Activated T-helper 17 cell treated with anti-CD3 and anti-CD28 coated beads, Interleukin-2, amount 50 U/mL, for 72 hours (primary cell): ENCODE measurements at regions not wholly inside any gene's neighbourhood (a gene's known extent, or its start where the extent isn't known, plus 50 kb on each side); places are given as distances from the start of the nearest gene placed in this dataset.
"Not testable (repeated sequence)": the region's sequence is repeated elsewhere in the genome, so short reads cannot be mapped to it uniquely, and the experiment has no call there.

ENCODE experiments used
- ATAC-seq: fragments of 150-1000 bp; cut with Tn5 transposase; replicated peaks from 2 replicates; pipeline ENCODE4 v1.10.0; 2021; ENCODE audit warnings: mild to moderate bottlenecking, moderate library complexity
- H3K27ac Mint-ChIP-seq: one replicate; pipeline ENCODE4 v1.8.0; 2022; ENCODE audit warnings: mixed read lengths
- H3K27me3 Mint-ChIP-seq: one replicate; pipeline ENCODE4 v1.8.0; 2022; ENCODE audit warnings: mixed read lengths
- H3K36me3 Mint-ChIP-seq: one replicate; pipeline ENCODE4 v1.8.0; 2022; ENCODE audit warnings: low read depth, mild to moderate bottlenecking, mixed read lengths
- H3K4me1 Mint-ChIP-seq: one replicate; pipeline ENCODE4 v1.8.0; 2022; ENCODE audit warnings: mixed read lengths
- H3K4me3 Mint-ChIP-seq: one replicate; pipeline ENCODE4 v1.8.0; 2022; ENCODE audit warnings: mild to moderate bottlenecking, mixed read lengths
- H3K9me3 Mint-ChIP-seq: one replicate; pipeline ENCODE4 v1.8.0; 2022; ENCODE audit warnings: mixed read lengths

DNA sequence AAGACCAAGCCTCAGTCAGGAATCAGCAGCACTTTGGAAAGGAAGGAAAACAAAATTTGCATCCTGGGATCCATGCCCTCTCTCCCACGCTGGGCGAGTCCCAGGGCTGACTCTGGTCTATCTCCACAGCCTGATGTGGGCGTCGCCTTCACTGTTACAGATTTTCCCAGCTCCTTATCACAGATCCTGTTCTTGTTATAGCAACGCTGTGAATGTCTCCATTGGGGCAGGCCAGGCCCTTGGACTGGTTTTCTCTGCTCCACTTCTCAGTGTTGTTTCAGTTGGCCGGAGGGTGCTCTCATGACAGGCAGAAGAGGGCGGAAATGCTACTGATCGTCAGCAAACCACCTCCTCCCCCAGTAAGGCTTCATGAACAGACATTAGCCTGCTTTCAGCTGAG lies 127.9 kb upstream of the CDH11 start:
- H3K4me1 Mint-ChIP-seq: no peaks in the 10 kb centered on the region

DNA sequence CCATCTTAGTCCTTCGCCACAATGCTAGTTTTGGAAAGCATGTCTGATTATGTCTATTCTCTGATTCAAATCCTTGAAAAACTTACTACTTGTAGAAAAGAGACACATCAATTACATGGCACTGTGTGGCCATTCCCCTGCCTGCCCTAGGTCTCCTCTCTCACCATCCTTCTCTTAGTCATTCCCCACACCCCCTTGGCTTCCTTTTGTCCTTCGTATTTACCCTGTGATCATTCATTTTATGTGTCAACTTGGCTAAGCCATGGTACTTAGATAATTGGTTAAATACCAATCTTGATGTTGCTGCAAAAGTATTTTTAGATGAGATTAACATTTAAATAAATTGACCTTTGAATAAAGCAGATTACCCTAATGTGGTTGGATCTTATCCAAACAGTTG lies 122.9 kb upstream of the CDH11 start:
- Mint-ChIP-seq H3K4me1 (no peaks in the 10 kb centered on the region), H3K27ac (no peak overlapping the region), H3K4me3 (no peak overlapping the region), H3K36me3 (no peaks in the 10 kb centered on the region), H3K27me3 (no peaks in the 10 kb centered on the region), H3K9me3 (peaks cover 11% of the 10 kb centered on the region)
- ATAC-seq: no peak

More for the DNA sequence above, 127.9 kb upstream of the CDH11 start:
- no peak for ATAC-seq
- no peaks in the 10 kb centered on the region for H3K27me3 Mint-ChIP-seq
- no peak overlapping the region for H3K4me3 Mint-ChIP-seq
- no peak overlapping the region for H3K27ac Mint-ChIP-seq
- peaks cover 8% of the 10 kb centered on the region for H3K9me3 Mint-ChIP-seq
- no peaks in the 10 kb centered on the region for H3K36me3 Mint-ChIP-seq

DNA sequence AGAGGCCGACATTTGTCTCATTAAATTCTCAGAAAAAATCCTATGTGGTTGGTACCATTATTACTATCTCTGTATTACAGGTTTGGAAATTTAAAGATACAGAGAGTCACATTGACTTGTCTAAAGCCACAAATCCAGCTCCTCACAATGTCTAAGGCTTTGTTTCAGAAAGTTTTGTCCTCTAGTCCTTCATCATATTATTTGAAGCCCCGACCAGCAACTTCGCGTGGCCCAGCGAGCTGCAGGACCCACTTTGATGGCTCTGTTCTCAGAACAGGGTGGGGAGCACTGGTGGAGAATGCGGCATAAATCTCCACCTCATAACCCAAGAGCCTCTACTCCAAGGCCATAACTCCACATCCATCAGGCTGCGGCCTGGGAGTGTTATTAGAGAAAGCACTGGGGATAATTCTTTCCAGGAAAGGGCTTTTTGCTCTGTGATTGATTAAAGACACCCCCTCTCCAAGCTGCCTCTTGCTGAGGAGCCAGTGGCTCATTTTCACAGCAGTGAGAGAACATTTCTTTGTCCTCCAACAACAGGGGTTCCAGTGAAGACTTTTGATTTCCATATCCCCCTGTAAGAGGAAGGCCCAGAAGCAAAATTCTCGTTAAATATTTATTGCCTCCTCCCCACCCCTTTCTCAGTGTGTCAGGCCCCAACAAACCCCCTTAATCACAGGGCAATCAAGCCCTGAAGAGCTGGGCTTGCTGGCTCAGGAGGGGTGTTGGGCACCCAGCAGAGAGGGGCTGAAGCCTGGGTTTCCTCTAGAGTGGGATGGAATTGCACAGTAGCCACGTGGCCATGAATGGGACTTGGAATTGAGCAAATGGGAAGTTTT lies 113.7 kb upstream of the CDH11 start:
- no peaks in the 10 kb centered on the region for H3K36me3 Mint-ChIP-seq
- no peaks in the 10 kb centered on the region for H3K27me3 Mint-ChIP-seq
- H3K9me3 Mint-ChIP-seq: peaks cover 11% of the 10 kb centered on the region
- no peaks in the 10 kb centered on the region for H3K4me1 Mint-ChIP-seq
- no peak overlapping the region for H3K27ac Mint-ChIP-seq
- ATAC-seq: no peak
- no peak overlapping the region for H3K4me3 Mint-ChIP-seq

DNA sequence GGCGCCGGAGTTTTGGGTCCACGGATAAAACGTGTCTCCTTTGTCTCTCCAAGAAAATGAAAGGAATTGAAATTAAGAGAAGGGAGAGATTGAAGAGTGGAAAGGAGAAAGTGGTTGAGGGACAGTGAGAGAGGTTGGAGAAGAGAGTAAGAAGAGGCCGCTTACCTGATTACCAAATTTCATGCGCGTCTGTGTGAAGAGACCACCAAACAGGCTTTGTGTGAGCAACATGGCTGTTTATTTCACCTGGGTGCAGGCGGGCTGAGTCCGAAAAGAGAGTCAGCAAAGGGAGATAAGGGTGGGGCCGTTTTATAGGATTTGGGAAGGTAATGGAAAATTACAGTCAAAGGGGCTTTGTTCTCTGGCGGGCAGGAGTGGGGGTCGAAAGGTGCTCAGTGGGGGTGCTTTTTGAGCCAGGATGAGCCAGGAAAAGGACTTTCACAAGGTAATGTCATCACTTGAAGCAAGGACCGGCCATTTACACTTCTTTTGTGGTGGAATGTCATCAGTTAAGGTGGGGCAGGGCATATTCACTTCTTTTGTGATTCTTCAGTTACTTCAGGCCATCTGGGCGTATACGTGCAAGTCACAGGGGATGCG lies 113.0 kb upstream of the CDH11 start:
- not testable (repeated sequence) for H3K4me1 Mint-ChIP-seq, ATAC-seq, H3K27me3 Mint-ChIP-seq, H3K36me3 Mint-ChIP-seq, H3K27ac Mint-ChIP-seq, H3K4me3 Mint-ChIP-seq, H3K9me3 Mint-ChIP-seq

DNA sequence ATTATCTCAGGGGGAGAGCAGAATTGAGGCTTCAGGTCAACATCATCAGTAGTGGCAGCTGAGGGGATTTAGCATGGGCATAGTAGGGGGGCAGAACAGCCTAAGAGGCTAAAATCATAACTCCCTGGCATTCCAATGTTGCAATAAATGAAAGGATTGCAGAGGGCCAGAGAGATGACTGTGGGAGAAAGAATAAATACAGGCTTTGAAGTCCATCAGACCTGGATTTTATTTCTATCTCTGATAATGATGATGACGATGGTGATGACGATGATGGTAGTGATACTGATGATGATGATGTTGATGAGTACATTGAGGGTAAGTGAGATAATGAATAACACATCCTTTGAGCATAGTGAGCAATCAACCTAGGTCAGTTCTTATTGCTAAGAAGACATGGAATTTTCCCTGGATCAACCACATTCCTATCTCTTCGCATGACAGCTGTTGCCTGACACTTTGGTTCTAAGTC lies 107.4 kb upstream of the CDH11 start:
- no peak overlapping the region for H3K4me3 Mint-ChIP-seq
- ATAC-seq: no peak

DNA sequence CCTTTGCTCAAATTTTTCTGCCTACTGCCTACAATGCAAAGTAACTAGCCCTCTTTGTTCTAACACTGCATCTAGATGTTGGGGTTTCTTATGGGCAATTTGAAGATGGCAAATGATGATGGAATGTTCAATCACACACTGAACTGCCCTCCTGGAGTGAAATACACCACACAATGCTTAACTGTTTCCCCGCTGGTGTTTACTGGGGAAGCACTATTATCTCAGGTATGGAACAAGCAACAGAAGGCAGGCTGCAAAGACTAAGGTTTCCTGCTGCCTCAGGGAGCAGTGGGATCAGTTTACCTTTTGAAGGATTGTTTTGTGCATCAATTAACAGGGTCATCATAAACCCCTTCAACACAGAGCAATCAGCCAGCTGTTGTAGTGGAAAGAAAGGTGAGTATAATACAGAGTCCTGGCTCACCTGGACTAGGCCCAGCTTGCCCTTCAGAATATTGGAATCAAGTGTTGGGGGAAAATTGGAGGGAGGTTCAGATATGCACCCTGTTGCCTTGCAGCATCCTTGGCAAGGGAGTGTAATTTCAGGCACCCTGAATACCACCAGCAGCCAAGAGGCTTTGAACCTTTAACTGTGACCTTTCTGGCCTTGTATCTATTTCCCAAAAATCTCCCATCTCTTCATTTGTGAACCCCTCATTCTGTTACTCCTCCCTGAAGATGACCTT lies 105.4 kb upstream of the CDH11 start:
- ATAC-seq: no peak
- no peaks in the 10 kb centered on the region for H3K4me1 Mint-ChIP-seq
- no peak overlapping the region for H3K4me3 Mint-ChIP-seq
- H3K27ac Mint-ChIP-seq: no peak overlapping the region
- no peaks in the 10 kb centered on the region for H3K36me3 Mint-ChIP-seq
- no peaks in the 10 kb centered on the region for H3K27me3 Mint-ChIP-seq
- peaks cover 34% of the 10 kb centered on the region for H3K9me3 Mint-ChIP-seq

More for the DNA sequence above, 107.4 kb upstream of the CDH11 start:
- Mint-ChIP-seq H3K4me1 (no peaks in the 10 kb centered on the region), H3K36me3 (no peaks in the 10 kb centered on the region), H3K27me3 (no peaks in the 10 kb centered on the region), H3K27ac (no peak overlapping the region), H3K9me3 (peaks cover 25% of the 10 kb centered on the region)

DNA sequence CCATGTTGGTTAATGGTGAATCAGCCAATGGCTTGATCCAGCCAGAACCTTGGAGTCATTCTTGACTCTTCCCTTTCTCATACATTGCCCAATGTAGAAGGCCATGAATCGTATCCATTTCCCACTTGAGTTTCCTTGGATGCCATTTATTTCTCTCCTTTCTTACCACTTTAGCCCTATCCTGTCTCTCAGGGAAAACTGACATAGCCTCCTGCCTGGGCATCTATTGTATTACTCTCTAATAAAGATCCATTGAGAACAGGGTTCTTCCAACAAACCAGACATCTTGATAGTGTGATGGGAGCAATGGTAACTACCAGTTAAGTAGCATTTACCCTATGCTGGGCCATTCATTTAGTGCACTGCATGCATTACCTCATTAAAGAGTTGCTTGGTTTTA lies 104.2 kb upstream of the CDH11 start:
- Mint-ChIP-seq H3K4me3 (no peak overlapping the region), H3K27ac (no peak overlapping the region), H3K9me3 (peaks cover 28% of the 10 kb centered on the region), H3K27me3 (no peaks in the 10 kb centered on the region), H3K4me1 (no peaks in the 10 kb centered on the region), H3K36me3 (no peaks in the 10 kb centered on the region)
- no peak for ATAC-seq

DNA sequence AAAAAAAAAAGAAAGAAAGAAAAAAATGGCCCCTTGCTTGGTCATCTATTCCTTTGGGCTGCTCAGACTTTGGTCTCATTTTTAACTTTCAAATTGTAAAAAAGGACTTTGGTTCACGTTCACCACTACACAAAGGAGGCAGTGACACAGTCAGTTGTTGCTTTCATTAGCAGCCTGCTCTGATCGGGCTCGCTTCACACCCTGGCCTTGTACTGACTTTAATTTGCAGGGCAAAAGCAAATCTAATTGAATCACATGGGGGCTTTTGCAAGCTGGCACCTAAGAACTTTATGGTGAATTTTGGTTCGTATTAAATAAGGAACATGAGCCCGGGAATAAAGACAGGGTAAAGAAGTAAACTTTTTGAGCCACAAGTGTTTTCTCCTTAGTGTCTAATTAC lies 103.6 kb upstream of the CDH11 start:
- Mint-ChIP-seq H3K36me3 (no peaks in the 10 kb centered on the region), H3K27ac (no peak overlapping the region), H3K27me3 (no peaks in the 10 kb centered on the region), H3K4me1 (no peaks in the 10 kb centered on the region), H3K9me3 (peaks cover 28% of the 10 kb centered on the region), H3K4me3 (no peak overlapping the region)
- ATAC-seq: no peak

DNA sequence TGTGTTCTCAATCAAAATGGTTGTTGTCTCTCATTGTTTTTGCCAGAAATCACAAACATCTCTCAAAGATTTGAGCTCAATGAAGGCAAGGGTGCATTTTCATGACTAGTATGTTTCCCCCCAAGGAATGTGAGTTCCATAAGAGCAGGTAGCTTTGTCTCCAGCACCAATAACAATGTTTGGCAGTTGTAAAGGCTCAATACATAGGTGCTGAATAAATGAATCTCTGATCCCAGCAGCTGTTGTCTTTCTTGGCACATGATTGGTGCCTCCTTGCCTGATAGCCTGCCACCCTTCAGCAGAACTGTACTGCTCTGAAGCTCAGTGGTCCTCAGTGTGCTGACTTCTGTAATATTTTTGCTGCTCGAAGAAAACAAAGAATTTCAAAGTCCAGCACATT lies 103.1 kb upstream of the CDH11 start:
- ATAC-seq: no peak
- Mint-ChIP-seq H3K4me3 (no peak overlapping the region), H3K27ac (no peak overlapping the region), H3K27me3 (no peaks in the 10 kb centered on the region), H3K36me3 (no peaks in the 10 kb centered on the region), H3K4me1 (no peaks in the 10 kb centered on the region), H3K9me3 (peaks cover 28% of the 10 kb centered on the region)

DNA sequence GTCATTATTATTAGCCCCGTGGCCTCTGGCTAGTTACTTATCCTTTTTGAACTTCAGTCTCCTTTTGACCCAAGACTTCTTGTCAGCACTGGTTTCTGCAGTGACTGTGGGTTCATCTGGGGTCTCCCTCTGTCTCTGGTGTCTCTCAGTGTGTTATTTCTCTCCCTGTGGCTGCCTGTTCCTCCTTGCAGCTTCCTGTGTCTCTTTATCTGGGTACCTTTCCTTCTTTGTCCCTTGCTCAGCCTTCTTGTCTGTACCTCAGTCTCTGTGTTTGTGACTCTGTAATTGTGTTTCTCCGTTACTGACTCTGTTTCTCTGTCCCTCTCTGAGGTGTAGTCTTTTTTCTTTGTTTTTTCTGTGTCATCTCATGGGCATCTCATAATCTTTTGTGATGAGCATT lies 102.6 kb upstream of the CDH11 start:
- no peaks in the 10 kb centered on the region for H3K27me3 Mint-ChIP-seq

DNA sequence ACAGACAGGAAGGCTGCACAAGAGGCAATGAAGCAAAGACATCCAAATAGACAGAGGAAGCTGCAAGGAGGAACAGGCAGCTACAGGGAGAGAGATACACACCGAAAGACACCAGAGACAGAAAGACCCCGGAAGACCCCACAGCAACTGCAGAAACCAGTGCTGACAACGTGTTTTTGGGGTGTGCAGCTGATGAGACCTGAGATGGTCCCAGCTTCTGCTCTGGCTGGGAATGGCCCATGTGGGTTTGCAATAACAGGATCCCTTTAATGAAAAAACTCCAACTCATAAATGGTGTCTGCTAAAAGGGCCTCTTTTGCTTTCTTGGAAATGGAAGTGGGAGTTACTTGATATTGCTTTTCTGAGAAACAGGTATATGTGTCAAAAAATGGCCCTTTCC lies 101.5 kb upstream of the CDH11 start:
- H3K4me3 Mint-ChIP-seq: no peak overlapping the region
- H3K4me1 Mint-ChIP-seq: no peaks in the 10 kb centered on the region
- H3K36me3 Mint-ChIP-seq: no peaks in the 10 kb centered on the region
- ATAC-seq: no peak
- no peak overlapping the region for H3K27ac Mint-ChIP-seq
- H3K9me3 Mint-ChIP-seq: peaks cover 21% of the 10 kb centered on the region
- no peaks in the 10 kb centered on the region for H3K27me3 Mint-ChIP-seq

More for the DNA sequence above, 102.6 kb upstream of the CDH11 start:
- Mint-ChIP-seq H3K36me3 (no peaks in the 10 kb centered on the region), H3K27ac (no peak overlapping the region), H3K4me3 (no peak overlapping the region), H3K9me3 (peaks cover 28% of the 10 kb centered on the region), H3K4me1 (no peaks in the 10 kb centered on the region)
- no peak for ATAC-seq

DNA sequence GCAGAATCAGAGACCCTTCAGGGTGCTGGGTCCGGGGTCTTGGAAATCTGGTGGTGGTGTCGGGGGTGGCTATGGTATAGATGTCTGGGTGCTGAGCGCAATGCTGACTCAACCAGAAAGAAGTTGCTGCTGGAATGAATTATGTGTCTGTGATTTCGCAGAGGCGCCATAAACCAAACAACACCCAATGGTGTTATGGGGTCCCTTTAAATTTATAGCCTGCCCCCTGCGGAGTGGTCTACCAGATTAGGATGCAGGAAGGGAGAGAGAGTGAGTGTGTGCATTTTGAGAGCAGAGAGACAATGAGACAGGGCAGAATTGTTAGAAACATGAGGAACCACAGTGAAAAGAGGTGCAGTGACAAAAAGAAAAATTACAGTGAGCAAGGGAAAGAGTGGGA lies 100.7 kb upstream of the CDH11 start:
- peaks cover 23% of the 10 kb centered on the region for H3K9me3 Mint-ChIP-seq
- H3K4me1 Mint-ChIP-seq: no peaks in the 10 kb centered on the region
- ATAC-seq: no peak

DNA sequence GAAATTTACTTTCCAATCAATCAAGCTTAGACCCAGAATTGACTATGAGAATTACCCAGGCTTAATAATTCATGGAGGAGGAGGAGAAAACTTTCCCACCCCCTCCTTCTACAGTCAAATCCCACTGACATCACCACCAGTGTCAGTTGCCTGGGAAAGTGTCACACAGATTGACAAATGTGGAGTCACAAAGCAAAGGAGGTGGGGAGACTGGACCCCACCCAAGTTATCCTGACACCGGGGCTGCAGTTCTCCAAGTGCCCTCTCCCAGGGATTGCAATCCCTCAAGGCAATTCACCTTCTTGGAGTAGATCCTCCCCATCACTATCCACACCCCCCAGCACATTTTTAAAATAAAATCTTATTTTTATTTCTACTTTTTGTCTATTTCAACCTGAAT lies 100.2 kb upstream of the CDH11 start:
- Mint-ChIP-seq H3K27ac (no peak overlapping the region), H3K4me1 (no peaks in the 10 kb centered on the region), H3K9me3 (peaks cover 23% of the 10 kb centered on the region), H3K4me3 (no peak overlapping the region), H3K36me3 (no peaks in the 10 kb centered on the region), H3K27me3 (no peaks in the 10 kb centered on the region)
- no peak for ATAC-seq

More for the DNA sequence above, 100.7 kb upstream of the CDH11 start:
- Mint-ChIP-seq H3K36me3 (no peaks in the 10 kb centered on the region), H3K27ac (no peak overlapping the region), H3K4me3 (no peak overlapping the region), H3K27me3 (no peaks in the 10 kb centered on the region)

DNA sequence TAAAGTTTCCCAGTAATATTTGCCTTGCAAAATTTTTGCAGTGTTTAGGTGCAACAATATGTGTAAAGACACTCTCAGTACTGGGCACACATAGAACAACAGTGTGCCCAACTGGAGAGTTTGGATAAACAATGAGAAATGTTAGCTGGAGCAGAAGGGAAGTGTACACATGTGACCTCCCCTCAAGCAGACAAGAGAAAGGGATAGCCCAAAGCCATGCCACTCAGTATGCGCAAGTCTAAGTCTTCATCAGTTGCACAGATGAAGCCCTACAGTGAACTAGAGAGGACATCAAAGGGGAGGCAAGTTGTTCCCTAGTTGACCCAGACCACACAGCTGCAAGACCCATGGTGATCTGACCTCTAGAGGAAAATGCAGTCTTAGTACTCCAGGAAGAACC lies 97.9 kb upstream of the CDH11 start:
- ATAC-seq: no peak
- H3K4me1 Mint-ChIP-seq: no peaks in the 10 kb centered on the region
- no peaks in the 10 kb centered on the region for H3K36me3 Mint-ChIP-seq
- H3K27me3 Mint-ChIP-seq: no peaks in the 10 kb centered on the region
- peaks cover 22% of the 10 kb centered on the region for H3K9me3 Mint-ChIP-seq
- H3K4me3 Mint-ChIP-seq: no peak overlapping the region
- H3K27ac Mint-ChIP-seq: no peak overlapping the region

DNA sequence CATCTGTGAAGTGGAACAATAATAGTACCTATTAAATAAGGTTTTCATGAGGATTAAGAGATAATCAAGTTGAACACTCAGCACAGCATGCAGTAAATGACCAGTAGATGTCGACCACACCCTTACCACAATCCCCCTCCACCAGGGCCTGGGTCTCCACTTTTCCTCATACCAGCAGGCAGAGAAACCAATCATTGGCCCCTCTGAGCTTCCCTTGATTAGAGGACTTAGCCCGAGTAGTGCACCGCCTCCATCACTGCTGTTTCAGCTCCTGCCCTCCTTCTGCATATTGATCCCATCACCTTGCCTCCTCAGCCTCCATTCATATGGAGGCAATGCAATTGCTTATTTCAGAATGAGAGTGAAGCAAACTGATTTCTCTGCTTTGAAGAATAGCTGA lies 96.5 kb upstream of the CDH11 start:
- no peaks in the 10 kb centered on the region for H3K27me3 Mint-ChIP-seq
- no peak overlapping the region for H3K4me3 Mint-ChIP-seq
- H3K27ac Mint-ChIP-seq: no peak overlapping the region
- no peak for ATAC-seq
- peaks cover 19% of the 10 kb centered on the region for H3K9me3 Mint-ChIP-seq
- H3K4me1 Mint-ChIP-seq: no peaks in the 10 kb centered on the region
- H3K36me3 Mint-ChIP-seq: no peaks in the 10 kb centered on the region
